ENCODE measurements at regions not wholly inside any gene's neighbourhood (a gene's known extent, or its start where the extent isn't known, plus 50 kb on each side); places are given as distances from the start of the nearest gene placed in this dataset.
"Not testable (repeated sequence)": the region's sequence is repeated elsewhere in the genome, so short reads cannot be mapped to it uniquely, and the experiment has no call there.

- DNase-seq (ENCODE audit: low spot score in 2 of 2, unreplicated experiment in 2 of 2): no peak
- Mint-ChIP-seq H3K4me1 (peaks cover 17% of the 10 kb centered on the region), H3K27ac (no peak overlapping the region), H3K4me3 (no peak overlapping the region), H3K27me3 (ENCODE audit: low read depth) (no peaks in the 10 kb centered on the region), H3K9me3 (no peaks in the 10 kb centered on the region), H3K36me3 (no peaks in the 10 kb centered on the region)
- no peak for TF ChIP-seq CTCF (IDR thresholded peaks at IDR 0.05; ENCODE audit: unreplicated experiment)
These were observed 1003.7 kb upstream of the GYPC start for GRCh38 chr2:125652280-125652679.

- no peak for DNase-seq (ENCODE audit: low spot score in 2 of 2, unreplicated experiment in 2 of 2)
- Mint-ChIP-seq H3K36me3 (no peaks in the 10 kb centered on the region), H3K9me3 (no peaks in the 10 kb centered on the region), H3K27ac (no peak overlapping the region), H3K4me3 (no peak overlapping the region), H3K27me3 (ENCODE audit: low read depth) (no peaks in the 10 kb centered on the region), H3K4me1 (peaks cover 17% of the 10 kb centered on the region)
- TF ChIP-seq CTCF (IDR thresholded peaks at IDR 0.05; ENCODE audit: unreplicated experiment): no peak
These were observed 1001.7 kb upstream of the GYPC start for GRCh38 chr2:125654226-125654625.

- Mint-ChIP-seq H3K4me3 (no peak overlapping the region), H3K4me1 (peaks cover 13% of the 10 kb centered on the region), H3K9me3 (peaks cover 8% of the 10 kb centered on the region), H3K36me3 (no peaks in the 10 kb centered on the region), H3K27ac (no peak overlapping the region), H3K27me3 (ENCODE audit: low read depth) (no peaks in the 10 kb centered on the region)
- DNase-seq (ENCODE audit: low spot score in 2 of 2, unreplicated experiment in 2 of 2): no peak
- TF ChIP-seq CTCF (IDR thresholded peaks at IDR 0.05; ENCODE audit: unreplicated experiment): no peak
These were observed 999.8 kb upstream of the GYPC start for GRCh38 chr2:125656190-125656589.

GRCh38 chr2:125658583-125658982, 997.4 kb upstream of the GYPC start:
- Mint-ChIP-seq H3K27ac (no peak overlapping the region), H3K9me3 (peaks cover 8% of the 10 kb centered on the region), H3K4me1 (peaks cover 5% of the 10 kb centered on the region), H3K36me3 (no peaks in the 10 kb centered on the region), H3K4me3 (no peak overlapping the region), H3K27me3 (ENCODE audit: low read depth) (no peaks in the 10 kb centered on the region)
- no peak for TF ChIP-seq CTCF (IDR thresholded peaks at IDR 0.05; ENCODE audit: unreplicated experiment)
- no peak for DNase-seq (ENCODE audit: low spot score in 2 of 2, unreplicated experiment in 2 of 2)

GRCh38 chr2:125660369-125660768, 995.6 kb upstream of the GYPC start:
- H3K4me3 Mint-ChIP-seq; H3K27ac Mint-ChIP-seq; DNase-seq (ENCODE audit: low spot score in 2 of 2, unreplicated experiment in 2 of 2); H3K4me1 Mint-ChIP-seq; H3K36me3 Mint-ChIP-seq; H3K9me3 Mint-ChIP-seq; H3K27me3 Mint-ChIP-seq (ENCODE audit: low read depth): not testable (repeated sequence)

GRCh38 chr2:125667630-125668029, 988.3 kb upstream of the GYPC start:
- Mint-ChIP-seq H3K9me3 (no peaks in the 10 kb centered on the region), H3K27me3 (ENCODE audit: low read depth) (no peaks in the 10 kb centered on the region), H3K36me3 (no peaks in the 10 kb centered on the region), H3K4me3 (no peak overlapping the region), H3K27ac (no peak overlapping the region), H3K4me1 (no peaks in the 10 kb centered on the region)
- TF ChIP-seq CTCF (IDR thresholded peaks at IDR 0.05; ENCODE audit: unreplicated experiment): no peak
- no peak for DNase-seq (ENCODE audit: low spot score in 2 of 2, unreplicated experiment in 2 of 2)
